Transverse colon (tissue), 3 donors: ENCODE measurements at regions not wholly inside any gene's neighbourhood (a gene's known extent, or its start where the extent isn't known, plus 50 kb on each side); places are given as distances from the start of the nearest gene placed in this dataset.

Experiments
- EP300 ChIP-seq: sonication (generic); formaldehyde crosslinking; IDR thresholded peaks from one replicate; pipeline ENCODE4 v1.6.1; 2017; ENCODE audit warnings: antibody characterized with exemption, low read depth
- POLR2A ChIP-seq: fragments of 450-650 bp; IDR thresholded peaks from one replicate; pipeline ENCODE4 v1.6.1; 2016; ENCODE audit warnings: antibody characterized with exemption, mild to moderate bottlenecking, moderate library complexity
- TF ChIP-seq, protein P1 (sequence below), 5 experiments: fragments of 200-600 bp in 3 of 5; fragments of 450-650 bp in 2 of 5; sonication (generic) in 3 of 5; IDR thresholded peaks; 1 replicate in 2 of 5; 2 replicates in 3 of 5; pipeline ENCODE4 v1.5.1; 2016 to 2017; ENCODE audit warnings: antibody characterized with exemption in 5 of 5, inconsistent platforms in 3 of 5, mild to moderate bottlenecking in 2 of 5, moderate library complexity in 1 of 5

DNA sequence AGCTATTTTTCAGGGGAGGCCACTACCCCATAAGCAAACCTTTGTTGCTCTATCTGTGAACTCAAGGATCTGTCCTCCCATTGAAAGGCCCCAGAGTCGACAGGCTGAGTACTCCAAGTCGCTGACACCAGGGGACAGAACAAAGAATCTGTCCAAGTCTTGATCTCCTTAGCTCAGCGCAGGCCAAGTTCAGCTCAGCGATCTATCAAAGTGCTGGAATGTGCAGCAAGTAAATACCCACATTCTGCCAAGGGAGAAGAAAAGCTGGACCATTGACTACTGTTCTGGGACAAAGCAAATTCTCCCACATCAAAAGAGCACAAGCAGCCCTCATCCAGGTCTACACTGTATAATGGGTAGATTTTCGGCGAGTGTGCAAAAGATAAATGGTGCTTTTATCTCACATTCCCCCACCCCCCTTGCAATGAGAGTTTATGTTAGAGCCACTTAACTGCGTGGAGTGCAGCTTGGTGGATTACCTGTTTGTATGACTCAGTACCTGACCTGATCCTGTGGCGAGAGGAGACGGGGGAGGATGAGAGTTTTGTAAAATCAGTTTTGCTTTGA, 391.7 kb upstream of the SGCG start:
- TF ChIP-seq EP300: no peak
- TF ChIP-seq, protein P1, sequence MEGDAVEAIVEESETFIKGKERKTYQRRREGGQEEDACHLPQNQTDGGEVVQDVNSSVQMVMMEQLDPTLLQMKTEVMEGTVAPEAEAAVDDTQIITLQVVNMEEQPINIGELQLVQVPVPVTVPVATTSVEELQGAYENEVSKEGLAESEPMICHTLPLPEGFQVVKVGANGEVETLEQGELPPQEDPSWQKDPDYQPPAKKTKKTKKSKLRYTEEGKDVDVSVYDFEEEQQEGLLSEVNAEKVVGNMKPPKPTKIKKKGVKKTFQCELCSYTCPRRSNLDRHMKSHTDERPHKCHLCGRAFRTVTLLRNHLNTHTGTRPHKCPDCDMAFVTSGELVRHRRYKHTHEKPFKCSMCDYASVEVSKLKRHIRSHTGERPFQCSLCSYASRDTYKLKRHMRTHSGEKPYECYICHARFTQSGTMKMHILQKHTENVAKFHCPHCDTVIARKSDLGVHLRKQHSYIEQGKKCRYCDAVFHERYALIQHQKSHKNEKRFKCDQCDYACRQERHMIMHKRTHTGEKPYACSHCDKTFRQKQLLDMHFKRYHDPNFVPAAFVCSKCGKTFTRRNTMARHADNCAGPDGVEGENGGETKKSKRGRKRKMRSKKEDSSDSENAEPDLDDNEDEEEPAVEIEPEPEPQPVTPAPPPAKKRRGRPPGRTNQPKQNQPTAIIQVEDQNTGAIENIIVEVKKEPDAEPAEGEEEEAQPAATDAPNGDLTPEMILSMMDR (IDR thresholded peaks at IDR 0.05): no peak
- TF ChIP-seq POLR2A: no peak
